Retinal pigment epithelial cell (primary cell): ENCODE measurements at regions not wholly inside any gene's neighbourhood (a gene's known extent, or its start where the extent isn't known, plus 50 kb on each side); places are given as distances from the start of the nearest gene placed in this dataset.

Experiments
- DNase-seq: peaks from one replicate; pipeline ENCODE4 v3.0.0-alpha.2; 2010; ENCODE audit warnings: low read depth
- H3K4me3 ChIP-seq: 2 replicates; pipeline ENCODE4 v1.5.1; 2011; ENCODE audit warnings: mild to moderate bottlenecking, low read length, control low read depth, moderate library complexity
- TF ChIP-seq, protein P1 (sequence below): conservative IDR thresholded peaks from 2 replicates; pipeline ENCODE4 v1.5.1; 2011; ENCODE audit warnings: low read depth, low read length, control low read depth, inconsistent platforms

DNA sequence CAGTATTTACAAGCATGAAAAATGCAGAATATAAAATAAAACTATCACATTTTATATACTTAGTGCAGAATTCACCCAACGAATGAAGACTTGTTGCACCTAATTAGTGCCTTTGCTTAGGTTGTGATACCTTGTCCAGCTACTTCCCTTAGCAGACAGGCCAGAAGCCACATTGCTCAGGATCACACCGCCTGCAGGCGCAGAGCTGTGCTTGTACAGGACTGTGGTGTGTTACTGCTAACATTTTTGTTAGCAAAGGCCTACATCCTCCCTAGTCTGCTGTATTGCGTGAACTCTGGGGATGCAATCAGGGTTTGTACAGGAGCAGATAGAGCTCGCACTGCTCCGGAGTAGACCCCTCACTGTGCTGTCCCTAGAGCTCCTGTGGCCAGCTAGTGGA is 336.9 kb downstream of the CBLN2 start:
- TF ChIP-seq, protein P1, sequence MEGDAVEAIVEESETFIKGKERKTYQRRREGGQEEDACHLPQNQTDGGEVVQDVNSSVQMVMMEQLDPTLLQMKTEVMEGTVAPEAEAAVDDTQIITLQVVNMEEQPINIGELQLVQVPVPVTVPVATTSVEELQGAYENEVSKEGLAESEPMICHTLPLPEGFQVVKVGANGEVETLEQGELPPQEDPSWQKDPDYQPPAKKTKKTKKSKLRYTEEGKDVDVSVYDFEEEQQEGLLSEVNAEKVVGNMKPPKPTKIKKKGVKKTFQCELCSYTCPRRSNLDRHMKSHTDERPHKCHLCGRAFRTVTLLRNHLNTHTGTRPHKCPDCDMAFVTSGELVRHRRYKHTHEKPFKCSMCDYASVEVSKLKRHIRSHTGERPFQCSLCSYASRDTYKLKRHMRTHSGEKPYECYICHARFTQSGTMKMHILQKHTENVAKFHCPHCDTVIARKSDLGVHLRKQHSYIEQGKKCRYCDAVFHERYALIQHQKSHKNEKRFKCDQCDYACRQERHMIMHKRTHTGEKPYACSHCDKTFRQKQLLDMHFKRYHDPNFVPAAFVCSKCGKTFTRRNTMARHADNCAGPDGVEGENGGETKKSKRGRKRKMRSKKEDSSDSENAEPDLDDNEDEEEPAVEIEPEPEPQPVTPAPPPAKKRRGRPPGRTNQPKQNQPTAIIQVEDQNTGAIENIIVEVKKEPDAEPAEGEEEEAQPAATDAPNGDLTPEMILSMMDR: no peak
- DNase-seq: no peak
- no peak overlapping the region for H3K4me3 ChIP-seq

DNA sequence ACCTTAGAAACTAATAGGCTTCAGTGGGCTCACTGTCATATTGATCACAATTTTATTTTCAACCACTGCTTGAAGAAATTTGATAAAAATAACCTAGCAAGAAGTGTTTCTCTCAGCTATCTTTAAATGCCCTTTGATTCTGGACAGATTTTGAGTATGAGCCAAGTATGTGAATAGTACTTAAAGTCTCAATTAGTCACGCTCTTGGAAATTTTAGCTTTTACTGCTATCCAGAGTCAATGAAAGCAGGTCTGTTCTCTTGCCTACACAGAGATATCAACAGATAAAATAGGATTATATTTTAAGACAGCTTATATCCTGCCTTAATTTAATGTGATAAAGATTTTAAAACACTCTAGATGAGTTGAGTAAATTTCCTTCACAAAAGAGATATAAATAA is 337.3 kb downstream of the CBLN2 start:
- TF ChIP-seq, protein P1: no peak
- DNase-seq: no peak
- no peak overlapping the region for H3K4me3 ChIP-seq

DNA sequence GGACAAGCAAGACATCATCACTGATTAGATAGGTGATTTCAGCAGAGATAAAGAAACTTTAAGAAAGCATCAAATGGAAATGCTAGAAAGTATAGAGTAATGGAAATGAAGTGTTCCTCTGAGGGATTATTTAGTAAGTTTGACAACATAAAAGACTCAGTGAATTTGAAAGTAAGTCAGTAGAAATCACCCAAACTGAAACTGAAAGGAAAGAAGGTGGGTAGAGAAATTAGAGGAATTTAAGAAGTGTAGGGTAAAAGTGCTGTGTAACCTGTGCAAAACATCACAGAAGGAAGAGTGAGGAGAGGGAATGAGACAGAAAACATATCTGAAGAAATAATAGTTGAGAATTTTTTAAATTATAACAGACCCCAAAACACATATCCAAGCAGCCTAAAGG is 343.1 kb downstream of the CBLN2 start:
- no peak overlapping the region for H3K4me3 ChIP-seq
- TF ChIP-seq, protein P1: no peak
- DNase-seq: no peak

DNA sequence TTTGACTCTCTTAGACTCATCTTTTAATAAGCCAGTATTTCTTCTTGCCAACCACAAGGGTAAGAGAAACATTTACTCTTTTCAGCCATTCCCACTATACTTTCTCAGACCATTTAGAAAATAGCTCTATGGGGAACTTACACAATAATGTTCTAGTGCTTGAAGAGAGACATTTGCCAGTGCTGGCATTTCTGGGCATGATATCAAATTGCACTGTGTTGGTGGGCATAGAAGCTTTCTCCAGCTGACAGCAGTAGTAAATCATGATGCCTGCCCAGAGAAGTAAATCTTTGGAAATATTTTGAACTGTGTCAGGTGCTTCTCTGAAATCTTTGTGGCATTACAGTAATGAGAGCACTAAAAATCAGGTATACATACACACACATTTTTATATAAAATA is 346.6 kb downstream of the CBLN2 start:
- no peak for DNase-seq
- H3K4me3 ChIP-seq: no peak overlapping the region
- TF ChIP-seq, protein P1: no peak

DNA sequence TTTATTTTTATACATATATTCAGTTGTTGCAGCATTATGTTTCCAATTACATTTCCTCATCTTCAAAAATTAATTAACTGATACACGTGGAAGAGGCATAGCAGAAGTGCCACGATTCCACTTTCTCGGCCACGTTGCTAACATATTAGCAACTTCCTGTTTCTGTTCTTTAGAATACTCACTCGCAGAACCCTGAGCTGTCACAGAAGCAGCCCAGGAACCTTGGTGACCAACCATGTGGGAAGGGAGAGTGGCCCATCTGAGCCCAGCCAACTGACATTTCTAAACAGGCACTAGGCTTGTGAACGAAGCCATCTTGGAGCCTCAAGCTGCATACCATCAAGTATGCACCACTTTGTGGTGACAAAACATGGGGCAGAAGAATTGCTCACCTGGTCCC is 350.1 kb downstream of the CBLN2 start:
- TF ChIP-seq, protein P1: no peak
- no peak for DNase-seq
- no peak overlapping the region for H3K4me3 ChIP-seq

DNA sequence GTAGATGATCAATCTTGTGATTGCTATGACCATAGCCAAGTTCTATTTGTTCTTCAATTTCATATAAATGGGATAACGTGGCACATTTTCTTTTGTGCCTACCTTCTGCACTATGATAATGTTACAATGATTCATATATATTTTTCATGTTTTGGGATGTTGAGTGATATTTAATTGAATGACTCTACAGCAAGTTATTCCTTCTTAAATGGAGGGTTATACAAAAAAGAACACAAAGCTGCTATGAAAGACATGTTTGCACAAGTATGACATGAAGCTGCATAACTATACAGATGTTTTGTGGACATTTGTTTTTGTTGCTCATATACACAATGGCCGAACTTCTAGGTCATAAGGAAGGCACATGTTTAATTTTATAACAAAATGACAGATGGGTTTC is 356.2 kb downstream of the CBLN2 start:
- DNase-seq: no peak
- H3K4me3 ChIP-seq: no peak overlapping the region
- TF ChIP-seq, protein P1: no peak

DNA sequence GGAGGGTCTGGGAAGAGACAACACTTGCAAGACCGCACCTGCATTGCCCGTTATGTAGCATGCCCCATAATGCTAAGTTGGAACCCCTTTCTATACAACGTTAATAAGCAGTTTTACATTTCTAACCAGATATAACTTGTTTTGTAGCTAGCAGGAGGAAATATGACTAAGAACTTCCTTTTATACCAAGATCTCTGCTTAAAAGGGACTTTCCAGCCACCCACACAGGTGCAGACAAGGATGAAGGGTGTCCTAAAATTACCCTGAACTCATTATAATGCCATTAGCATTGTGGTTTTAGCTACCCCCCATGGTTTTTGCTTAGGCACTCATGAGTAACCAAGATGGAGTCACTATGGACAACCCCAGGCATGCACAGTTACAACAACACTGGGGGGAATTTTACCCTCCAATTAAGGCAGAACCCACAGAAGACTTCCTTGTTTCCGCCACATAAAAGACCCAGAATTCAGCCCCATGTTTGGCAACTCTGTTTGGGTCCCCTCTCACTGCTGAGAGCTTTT is 362.8 kb downstream of the CBLN2 start:
- DNase-seq: no peak
- TF ChIP-seq, protein P1: no peak

More for the DNA sequence above, 362.8 kb downstream of the CBLN2 start:
- H3K4me3 ChIP-seq: no peak overlapping the region
